Astrocyte of the hippocampus (primary cell): ENCODE measurements at regions not wholly inside any gene's neighbourhood (a gene's known extent, or its start where the extent isn't known, plus 50 kb on each side); places are given as distances from the start of the nearest gene placed in this dataset.

Source experiments
- DNase-seq: peaks from one replicate; pipeline ENCODE4 v3.0.0; 2011; ENCODE audit warnings: low read depth, low spot score

DNA sequence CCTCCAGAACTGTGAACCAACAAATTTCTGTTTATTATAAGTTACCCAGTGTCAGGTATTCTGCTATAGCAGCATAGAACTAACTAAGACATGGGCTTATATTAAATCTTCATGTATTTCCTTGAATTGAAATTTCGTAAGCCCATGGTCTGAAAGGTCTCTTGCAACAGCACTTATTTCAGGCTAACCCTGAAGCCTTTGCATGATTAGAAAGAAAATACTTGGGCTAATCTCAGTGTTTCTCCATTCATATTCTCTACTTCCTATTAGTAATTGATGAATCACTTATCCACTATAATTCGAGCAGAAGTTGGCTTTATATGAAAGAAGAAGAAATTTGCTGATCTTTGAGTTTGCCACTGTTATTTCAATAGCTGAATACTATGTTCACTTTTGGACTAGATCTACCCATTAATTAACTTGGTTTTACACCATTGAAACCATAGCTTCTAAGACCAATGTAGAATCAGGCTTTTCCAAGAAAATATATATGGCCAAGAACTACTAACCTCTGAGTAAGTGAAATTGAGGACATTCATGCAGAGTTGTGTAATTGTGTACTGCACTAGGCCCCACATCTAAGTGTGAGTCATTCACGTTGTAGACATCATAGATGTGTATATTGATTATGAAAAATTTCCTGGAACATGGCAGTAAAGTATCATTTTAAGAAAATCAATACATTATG, 731.6 kb downstream of the SOCS6 start:
- DNase-seq, result no peak

DNA sequence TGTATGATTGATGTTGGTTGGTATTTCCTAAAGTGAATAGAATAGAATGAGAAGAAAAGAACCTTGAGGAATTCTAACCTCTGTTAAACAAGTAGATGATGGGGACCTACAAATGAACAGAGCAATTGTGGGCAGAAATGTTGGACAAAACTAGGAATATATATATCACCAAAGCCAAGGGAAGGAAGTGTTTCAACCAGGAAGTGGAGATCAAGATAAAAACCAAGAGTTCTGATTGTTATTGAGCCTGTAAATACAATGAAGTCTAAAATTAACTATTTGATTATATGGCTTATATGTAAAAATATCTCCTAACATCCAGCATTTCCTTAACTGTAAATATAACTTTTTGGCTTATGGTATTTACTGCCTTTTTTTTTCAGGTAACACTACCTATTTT, 730.0 kb downstream of the SOCS6 start:
- no peak for DNase-seq

DNA sequence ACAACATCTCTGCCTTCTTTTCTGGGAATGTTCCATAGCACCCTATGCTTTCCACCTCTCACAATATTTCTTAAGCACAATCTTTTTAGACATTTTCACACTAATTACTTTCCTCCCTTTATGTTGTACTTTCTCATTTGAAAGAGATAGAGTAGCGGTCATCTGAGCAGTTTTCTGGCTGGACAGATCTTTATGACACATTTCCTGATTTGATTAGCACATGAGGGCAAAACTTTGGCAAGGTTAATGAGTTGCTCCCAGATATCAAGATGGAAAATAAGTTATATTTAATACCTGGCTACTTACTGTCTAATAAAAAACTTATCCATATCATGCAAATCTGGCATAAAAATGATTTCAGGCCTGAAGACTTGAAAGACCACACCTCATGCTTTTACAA, 723.9 kb downstream of the SOCS6 start:
- DNase-seq, result no peak

DNA sequence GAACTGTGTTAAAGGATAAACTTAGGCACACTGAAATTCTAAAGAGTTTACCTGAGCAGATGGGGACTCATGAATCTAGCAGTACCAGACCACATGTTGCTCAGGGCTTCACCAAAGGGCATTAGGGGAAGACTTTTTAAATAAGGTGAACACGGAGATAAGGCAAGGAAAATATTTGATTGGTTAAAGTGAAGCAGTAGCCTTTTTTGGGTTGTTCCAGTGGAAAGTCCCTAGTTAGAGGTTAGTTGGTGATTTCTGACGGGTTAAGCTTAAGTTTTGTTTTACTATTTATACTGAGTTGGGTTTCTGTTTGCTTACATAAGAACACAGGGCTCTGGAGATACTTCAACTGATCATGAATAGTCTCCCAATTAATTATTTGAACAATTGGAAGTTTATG, 722.5 kb downstream of the SOCS6 start:
- DNase-seq, result no peak

DNA sequence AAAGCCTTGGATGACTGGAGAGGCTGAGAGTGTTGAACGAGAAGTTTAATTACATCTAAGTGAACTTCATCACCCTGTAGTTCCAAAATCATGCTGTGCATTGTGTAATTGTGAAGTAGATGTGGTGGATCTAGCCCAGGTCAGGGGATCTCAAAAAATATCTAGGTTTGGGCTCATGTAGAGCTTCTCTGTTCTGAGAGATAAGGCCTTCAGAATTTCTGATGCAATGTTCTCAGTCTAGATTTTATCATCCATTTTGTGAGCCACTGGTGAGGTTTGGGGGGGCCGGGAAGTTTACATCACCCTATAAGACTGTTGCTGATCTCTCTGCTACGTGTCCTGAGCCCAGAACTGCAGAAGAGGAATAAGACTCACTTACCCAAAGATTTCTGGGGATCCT, 719.4 kb downstream of the SOCS6 start:
- no peak for DNase-seq

DNA sequence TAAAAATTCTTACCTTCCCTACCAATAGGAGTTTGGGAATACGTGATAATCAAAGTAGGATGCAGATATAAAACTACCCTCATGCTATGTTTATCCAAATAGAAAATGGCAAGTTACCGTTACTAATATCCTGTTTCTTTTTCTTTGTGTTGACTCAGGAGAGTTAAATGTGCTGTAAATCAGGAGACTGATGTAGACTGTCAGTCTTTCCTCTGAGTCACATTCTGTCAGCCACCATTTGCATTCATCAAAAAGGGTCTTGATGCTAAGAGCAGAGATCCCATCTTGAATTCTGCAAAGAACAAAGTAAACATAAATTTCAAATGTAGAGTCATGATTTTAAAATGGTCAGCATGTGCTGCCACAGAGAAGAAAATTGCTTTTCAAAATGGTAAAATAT, 712.8 kb downstream of the SOCS6 start:
- peak; percentile 8 for DNase-seq

DNA sequence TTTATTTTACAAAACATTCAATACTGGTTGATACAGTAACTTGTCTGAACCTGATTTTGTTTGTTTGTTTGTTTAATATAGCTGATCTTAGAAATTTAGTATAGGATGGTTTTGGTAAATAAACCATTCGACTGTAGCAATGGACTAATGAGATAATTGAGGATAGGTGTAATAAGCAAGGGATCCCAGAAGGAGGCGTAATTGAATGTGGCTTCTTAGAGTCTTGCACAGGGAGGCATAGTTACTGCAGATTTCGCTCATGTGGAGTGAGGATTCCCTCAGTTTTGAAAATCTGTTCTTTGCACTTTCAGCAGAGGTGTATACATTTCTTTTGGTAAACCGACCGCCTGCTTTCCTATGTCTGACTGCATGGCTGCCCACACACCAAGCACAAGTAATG, 709.6 kb downstream of the SOCS6 start:
- no peak for DNase-seq

DNA sequence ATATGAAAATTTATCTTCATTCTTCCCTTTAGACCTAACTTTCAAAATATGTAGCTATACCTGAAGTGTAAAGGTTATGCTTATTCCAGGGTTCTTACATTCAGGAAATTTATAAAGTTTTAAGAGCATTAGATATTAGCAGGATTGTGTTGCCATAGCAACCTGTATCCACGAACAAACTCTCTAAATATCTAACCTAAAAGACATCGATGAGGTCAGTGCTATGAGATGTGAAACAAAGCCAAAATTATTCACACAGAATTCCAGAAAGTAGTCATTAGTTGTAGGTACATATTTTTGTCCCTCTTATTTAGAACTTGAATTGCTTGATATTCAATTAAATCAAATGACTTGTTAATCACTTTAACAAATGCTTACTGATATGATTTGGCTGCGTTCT, 705.3 kb downstream of the SOCS6 start:
- peak; percentile 10 for DNase-seq

DNA sequence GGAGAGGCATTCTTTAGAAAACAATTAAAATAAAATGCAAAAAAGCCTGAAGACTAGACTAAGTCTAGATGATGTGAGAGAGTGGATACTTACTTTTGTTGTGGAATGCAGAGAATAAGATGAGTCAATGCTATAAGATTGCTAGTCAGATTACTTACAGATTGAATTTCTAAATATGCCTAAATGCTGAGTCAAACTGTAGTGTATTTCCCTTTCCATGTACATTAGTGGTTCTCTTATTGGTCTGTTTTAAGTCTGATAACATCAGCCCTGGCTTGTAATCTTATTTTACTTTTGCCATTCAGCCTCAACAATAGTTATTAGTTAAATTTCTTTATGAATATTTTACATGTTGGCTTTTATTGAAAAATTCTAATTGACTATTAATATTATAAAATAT, 702.7 kb downstream of the SOCS6 start:
- DNase-seq, result no peak

DNA sequence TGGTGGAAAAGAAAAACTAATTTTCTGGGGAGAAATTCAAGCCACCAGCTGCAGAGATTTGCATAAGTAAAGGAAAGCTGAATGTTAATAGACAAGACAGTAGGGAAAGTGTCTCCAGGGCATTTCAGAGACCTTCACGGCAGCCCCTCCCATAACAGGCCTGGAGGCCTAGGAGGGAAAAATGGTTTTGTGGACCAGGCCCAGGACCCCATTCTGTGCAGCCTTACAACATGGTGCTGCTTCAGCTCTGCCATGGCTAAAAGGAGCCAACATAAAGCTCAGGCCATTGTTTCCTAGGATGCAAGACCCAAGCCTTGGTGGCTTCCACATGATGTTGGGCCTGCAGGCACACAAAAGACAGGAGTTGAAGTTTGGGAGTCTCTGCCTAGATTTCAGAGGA, 697.1 kb downstream of the SOCS6 start:
- DNase-seq, result no peak

DNA sequence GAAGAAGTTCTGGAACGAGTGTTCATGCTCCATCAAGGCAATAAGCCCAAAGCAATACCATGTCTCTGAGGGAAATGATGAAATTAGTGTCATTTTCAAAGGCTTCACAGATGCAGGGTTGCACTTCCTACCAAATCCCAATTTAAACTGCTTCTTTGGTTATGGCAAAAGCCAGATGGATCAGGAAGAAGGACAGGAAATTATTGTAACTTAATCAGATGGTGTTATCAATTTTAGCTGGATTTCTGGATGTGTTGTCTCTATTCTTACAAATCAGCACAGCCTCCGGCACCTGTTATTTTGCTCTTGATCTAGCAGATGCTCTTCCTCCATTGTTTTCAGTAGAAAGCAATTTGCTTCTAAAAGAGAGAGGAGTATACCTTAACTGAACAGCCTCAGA, 693.4 kb downstream of the SOCS6 start:
- DNase-seq, result no peak

DNA sequence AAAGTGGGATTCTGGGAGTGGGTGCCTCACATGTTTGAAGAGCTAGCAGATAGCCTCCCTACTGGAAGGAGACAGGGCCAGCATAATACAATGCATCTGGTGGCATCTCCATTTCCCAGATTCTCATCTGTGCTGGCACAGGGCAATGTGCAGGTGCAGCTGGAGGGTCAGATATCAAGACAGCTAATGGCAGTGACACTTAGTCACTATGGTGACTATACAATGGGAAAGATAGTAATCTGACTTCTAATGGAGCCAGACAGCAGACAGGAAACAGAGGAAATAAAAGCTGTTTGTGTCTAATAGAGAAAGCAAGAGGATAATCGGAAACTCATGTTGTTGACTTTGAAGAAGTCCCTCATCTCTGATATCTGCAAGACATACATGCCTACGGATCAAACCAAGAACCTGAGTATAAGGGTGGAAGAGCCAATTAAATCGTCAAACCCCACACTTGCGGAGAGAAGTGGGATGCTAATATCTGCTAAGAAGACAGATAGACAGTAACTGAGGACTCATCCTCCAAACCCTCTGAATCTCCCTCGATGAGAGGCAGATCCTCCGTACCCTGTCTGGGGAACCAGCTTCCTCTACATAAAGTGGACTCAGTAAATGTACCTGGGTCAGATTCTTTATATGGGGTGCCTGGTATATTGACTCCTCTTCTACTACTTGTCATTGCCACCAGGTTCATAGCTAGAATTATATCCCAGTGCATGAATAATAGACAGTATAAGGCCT, 692.7 kb downstream of the SOCS6 start:
- DNase-seq, result no peak

DNA sequence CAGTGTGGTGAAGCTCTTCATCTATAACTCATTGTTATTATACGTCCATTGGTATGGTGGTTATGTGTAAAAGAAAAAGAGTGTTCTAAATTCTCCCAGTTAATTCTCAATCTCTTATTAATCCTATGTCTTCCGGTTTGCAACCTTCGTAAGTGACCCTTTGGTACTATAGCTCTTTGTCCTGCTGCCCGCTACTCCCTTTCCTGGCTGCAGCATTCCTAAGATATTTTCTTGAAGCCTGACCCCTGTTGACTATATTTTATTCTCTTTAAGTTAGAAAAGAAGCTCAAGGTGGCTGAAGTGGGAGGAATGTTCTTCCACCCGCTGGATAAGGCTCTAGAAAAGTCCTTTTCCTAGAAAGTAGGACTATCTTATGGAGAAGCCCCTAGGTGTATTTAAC, 684.8 kb downstream of the SOCS6 start:
- DNase-seq, result no peak

DNA sequence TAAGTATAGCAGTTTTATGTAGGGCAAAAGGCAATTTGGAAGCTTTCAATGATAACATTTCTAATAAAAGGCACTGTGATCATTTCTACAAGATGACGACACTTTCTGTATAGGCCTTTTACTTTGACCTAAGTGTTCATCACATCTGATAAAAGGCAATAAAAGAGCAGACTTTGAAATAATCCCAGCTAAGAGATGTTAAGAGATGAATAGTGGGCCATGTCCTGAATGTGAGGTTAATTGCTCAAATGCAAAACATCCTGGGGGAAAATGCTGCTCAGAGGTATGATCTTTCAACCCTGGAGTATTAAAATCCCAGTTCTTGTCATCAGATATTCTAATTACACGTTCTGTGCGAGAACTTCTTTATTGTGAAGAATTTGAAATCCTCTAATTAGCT, 677.6 kb downstream of the SOCS6 start:
- no peak for DNase-seq

DNA sequence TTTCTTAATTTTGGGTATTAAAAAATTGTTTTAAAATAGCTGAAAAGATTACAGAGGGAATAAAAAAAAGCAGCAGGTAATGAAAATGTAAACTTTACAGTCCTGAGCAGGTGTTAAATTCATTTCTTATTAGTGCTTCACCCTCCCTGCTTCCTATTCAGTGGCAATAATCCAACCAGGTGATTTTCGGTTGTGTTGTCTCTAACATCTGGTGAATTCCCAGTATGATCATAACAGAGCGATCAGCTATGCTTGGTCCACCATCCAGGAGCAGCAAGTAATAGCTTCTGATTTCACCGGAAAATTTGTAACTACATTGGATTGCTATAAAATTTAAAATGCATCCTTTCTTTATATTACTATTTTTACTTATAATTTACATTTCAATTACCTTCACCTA, 673.1 kb downstream of the SOCS6 start:
- no peak for DNase-seq

DNA sequence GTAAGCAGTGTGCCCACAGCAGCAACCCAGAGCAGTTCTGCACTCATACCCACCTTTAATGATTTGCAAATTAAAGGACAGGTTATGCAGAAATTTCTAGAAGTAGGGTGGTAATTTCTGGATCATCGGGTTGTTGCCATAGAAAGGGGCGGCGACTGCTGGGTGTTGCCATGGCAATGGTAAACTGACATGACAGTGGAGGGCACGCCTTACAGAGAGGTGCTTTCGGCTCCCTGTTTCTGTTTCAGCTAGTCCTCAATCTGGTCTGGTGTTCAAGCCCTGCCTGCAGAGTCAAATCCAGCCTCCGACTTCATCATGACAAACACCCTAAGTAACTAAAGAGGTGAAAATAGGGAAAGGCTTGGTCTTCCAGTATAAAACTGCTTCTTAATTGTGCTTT, 667.7 kb downstream of the SOCS6 start:
- no peak for DNase-seq

DNA sequence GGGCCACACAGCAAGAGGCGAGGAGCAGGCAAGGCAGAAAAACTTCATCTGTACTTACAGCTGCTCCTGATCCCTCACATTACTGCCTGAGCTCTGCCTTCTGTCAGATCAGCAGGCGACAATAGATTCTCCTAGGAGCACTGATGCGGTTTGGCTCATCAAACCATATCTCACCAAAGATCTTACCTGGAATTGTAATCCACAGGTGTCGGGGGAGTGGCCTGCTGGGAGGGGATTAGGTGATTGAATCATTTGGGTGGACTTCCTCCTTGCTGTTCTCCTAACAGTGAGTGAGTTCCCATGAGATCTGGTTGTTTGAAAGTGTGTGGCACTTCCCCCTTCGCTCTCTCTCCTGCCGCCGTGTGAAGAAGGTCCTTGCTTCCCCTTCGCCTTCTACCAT, 647.3 kb downstream of the SOCS6 start:
- no peak for DNase-seq

DNA sequence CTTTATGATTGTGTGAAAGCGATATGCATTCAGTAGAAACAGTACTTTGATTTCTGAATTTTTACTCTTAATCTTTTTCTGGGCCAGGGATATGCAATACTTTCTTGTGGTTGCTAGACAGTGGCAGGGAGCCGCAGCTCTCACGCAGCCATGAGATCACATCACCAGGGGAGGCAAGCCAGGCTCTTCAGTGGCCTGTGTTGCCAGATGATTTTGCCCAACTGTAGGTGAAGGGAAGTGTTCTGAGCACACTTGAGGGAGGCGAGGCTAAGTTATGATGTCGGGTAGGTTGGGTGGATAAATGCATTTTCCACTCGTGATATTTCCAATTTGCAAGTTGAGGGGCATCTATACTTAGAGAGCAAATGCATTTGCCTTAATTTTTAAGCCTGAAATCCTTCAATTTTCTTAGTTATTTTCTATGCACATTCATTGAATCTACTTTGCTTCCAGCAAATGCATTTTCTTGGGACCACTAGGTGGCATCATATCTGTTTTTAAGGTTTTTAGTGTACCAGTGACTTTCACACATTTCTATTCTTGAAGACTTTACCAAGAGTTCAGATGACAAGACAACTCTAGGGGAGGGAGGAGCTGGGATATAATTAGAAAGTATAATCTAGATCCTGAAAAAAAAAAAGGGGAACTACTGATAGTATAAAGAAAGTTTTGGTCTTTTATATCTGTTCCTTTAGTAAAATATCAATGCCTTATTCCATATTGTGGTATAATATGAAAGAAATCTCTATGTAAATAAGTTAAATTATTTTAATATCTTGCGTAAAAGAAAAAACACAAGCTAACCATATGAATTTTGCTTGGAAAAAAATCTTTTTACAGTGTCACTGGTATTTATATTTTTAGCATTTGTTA, 643.3 kb downstream of the SOCS6 start:
- peak; percentile 46 for DNase-seq

DNA sequence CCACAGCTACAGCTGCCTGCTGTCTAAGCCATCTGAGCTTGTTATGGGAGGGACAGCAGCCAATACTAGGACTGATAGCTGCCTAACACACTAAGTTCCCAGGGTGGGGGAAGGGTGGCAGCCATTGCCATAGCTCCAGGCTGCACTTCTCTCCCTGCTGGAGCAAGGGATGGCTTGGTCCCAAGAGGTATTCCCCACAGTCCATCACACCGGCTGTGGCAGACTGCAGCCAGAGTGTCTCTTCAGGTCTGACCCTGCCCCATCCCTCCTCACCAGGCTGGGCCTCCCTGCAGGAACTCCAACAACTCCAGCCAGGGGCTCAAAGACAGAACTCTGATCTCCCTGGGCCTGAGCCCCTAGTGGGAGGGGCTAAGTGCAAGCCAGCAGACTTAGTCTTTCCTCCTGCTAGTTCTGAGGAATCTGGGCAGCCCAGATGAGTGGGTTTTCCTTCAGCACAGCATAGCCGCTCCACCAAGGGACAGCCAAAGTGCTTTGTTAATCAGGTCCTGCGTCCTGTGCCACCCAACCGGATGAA, 632.1 kb downstream of the SOCS6 start:
- no peak for DNase-seq

DNA sequence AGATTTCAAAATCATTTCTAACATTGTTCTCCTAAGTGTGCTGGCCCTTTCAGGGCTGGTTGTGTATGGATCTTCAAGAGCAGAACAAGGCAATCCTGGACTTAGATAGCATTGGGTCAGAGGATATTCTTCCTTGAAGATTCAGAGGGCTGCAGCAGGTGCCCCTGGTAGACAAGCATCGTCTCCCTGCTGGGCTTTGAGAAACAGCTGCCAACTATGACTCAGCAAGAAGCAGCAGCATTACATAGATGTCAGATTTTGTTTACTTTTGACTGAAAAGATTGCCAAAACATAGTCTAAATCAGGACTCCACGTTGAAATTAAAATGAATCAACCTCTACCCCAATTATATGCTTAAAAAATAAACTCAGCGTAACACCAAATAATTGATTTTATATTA, 618.8 kb downstream of the SOCS6 start:
- DNase-seq, result peak; percentile 12

DNA sequence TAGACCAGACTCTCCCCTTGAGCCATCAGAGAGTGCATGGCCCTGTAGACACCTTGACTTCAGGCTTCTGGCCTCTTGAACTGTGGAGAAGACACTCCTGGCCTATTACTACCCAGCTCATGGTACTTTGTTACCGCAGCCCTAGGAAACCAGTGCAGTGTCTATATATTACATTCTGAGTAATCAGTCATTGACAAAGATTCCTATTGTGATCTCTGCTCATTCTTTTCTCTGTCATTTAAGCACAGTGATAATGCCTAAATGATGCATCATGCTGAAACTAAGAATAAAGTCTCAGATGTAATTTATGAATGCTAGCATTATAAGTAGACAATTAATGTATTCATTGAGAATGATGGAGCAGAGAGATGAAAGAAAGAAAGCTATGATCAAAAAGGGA, 603.5 kb downstream of the SOCS6 start:
- no peak for DNase-seq

DNA sequence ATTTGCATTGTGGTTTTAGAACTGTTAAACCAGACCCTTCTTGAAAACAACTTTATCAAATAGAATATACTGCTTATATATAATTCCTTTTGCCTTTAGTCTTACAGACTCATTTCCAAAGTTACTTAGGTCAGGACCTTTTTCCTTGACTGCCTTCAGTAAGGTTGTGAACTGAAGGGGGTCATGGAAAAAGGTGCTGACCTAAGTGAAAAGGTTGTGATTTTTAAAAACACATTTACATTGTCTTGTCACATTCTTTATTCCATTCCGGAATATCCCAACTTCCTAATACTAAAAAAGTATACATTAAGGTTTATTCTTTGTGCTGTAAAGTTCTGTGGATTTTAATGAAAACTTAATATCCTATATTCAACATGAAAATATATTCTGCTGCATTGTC, 581.4 kb downstream of the SOCS6 start:
- no peak for DNase-seq
